AG10803 (cell line): ENCODE measurements at regions not wholly inside any gene's neighbourhood (a gene's known extent, or its start where the extent isn't known, plus 50 kb on each side); places are given as distances from the start of the nearest gene placed in this dataset.
"Not testable (repeated sequence)": the region's sequence is repeated elsewhere in the genome, so short reads cannot be mapped to it uniquely, and the experiment has no call there.

Experiments used
- DNase-seq: peaks from one replicate; pipeline ENCODE4 v3.0.0; 2010; ENCODE audit warnings: low read depth
- H3K4me3 ChIP-seq: 2 replicates; pipeline ENCODE4 v1.5.1; 2011; ENCODE audit warnings: mild to moderate bottlenecking, low read length, control low read depth
- CTCF ChIP-seq: conservative IDR thresholded peaks from 2 replicates; pipeline ENCODE4 v1.5.1; 2011; ENCODE audit warnings: mild to moderate bottlenecking, low read length, control low read depth, inconsistent platforms

GRCh38 chr16:52351451-52351850, 195.5 kb downstream of the TOX3 start:
- no peak for TF ChIP-seq CTCF
- DNase-seq, result no peak
- H3K4me3 ChIP-seq, result no peak overlapping the region

- no peak for TF ChIP-seq CTCF
- no peak for DNase-seq
- H3K4me3 ChIP-seq, result no peak overlapping the region
Measured at GRCh38 chr16:52350031-52350642, 196.8 kb downstream of the TOX3 start.

GRCh38 chr16:52346709-52347108, 200.2 kb downstream of the TOX3 start:
- no peak for DNase-seq
- no peak for TF ChIP-seq CTCF
- H3K4me3 ChIP-seq, result no peak overlapping the region

- H3K4me3 ChIP-seq, DNase-seq: not testable (repeated sequence)
Measured at GRCh38 chr16:52333673-52334072, 213.3 kb downstream of the TOX3 start.

GRCh38 chr16:52320930-52321439, 226.0 kb downstream of the TOX3 start:
- no peak overlapping the region for H3K4me3 ChIP-seq
- DNase-seq, result no peak
- no peak for TF ChIP-seq CTCF

GRCh38 chr16:52318302-52319009, 228.5 kb downstream of the TOX3 start:
- no peak for DNase-seq
- TF ChIP-seq CTCF, result no peak

GRCh38 chr16:52316241-52316640, 230.7 kb downstream of the TOX3 start:
- TF ChIP-seq CTCF, result no peak
- H3K4me3 ChIP-seq, result no peak overlapping the region
- no peak for DNase-seq

More at GRCh38 chr16:52318302-52319009, 228.5 kb downstream of the TOX3 start:
- no peak overlapping the region for H3K4me3 ChIP-seq
